GM19397 (cell line): ENCODE measurements at regions not wholly inside any gene's neighbourhood (a gene's known extent, or its start where the extent isn't known, plus 50 kb on each side); places are given as distances from the start of the nearest gene placed in this dataset.

ENCODE experiments used
- ATAC-seq: cut with Tn5 transposase; IDR thresholded peaks from one replicate; pipeline ENCODE4 v1.9.1; 2021; ENCODE audit warnings: mild to moderate bottlenecking, moderate library complexity; ENCODE audit not compliant: unreplicated experiment

DNA sequence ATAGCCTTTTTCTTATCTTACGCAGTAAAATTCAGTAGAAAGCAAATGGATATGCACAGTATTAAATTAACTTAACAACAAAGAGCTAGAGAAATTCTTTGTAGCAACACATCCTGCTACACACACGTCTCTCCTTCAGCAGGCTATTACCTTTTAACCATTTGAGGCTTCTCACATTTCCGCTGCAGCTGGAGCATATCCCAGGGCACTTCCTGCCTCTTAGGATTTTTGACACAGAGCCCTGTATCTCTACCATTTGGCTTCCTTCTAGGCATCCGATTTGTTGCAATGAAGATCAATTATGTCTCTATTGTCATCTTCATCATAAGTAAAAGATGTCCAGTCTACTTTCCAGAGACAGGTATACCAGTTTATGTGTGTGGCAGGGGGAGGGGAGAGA is 292.4 kb upstream of the CBLB start:
- no peak for ATAC-seq

GRCh38 chr3:106167728-106168127 is 298.9 kb upstream of the CBLB start:
- no peak for ATAC-seq

DNA sequence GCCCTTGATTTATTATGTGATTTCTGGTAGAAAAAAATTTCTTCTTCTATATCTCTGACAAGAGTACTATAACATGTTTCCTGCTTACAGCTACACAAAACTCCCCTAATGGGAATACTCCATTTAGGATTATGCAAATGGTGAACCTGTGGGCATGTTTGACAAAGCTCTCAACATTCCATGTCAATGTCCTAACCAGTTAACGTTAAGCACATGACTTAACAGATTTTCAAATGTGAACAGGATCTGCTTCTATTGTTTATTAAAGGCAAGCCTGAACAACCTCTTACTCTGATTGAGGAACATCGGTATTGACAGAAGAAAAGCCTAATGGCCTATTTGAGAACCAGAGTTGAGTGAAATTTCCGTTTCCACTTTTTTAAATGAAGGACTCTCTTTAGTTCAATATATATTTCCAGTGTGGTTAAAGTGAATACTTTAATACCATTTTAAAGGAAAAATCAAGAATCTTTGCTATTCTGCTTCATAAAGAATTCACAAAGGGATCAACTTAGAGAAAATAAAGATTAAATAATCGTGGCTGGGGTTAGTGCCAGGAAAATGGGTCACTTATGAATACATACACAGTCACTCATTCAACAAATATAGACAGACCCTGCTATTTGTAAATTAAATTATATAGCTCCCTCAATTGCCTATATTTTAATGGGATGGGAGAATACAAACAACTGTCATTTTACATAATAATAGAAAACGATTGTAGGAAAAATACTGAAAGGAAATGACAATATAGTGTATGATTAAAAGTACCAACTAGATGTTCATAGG is 300.3 kb upstream of the CBLB start:
- ATAC-seq: no peak

- no peak for ATAC-seq
Measured at GRCh38 chr3:106170636-106171035, 301.8 kb upstream of the CBLB start.

- ATAC-seq: no peak
Measured at GRCh38 chr3:106172101-106172500, 303.3 kb upstream of the CBLB start.

GRCh38 chr3:106172780-106173179 is 304.0 kb upstream of the CBLB start:
- ATAC-seq: peak; percentile 47

GRCh38 chr3:106175276-106175675 is 306.5 kb upstream of the CBLB start:
- ATAC-seq: no peak

DNA sequence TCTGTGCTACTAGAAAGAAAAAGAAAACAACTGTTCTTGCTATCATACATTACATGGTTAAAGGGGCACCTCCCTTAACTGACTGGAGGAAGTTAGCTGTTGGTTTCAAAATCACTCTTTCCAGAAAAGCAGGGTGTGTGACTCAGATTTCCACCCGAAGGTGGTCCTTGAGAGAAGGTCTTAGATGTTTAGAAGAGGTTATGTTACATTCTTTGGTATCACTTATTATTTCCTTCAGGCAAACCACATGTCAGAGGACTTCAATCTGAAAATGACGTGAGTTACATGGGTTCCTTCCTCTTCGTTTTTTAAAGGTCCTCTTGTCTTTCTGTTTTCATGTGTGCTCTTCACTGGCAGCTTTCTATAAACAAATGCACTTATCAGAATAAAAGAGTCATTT is 307.9 kb upstream of the CBLB start:
- peak; percentile 79 for ATAC-seq

- no peak for ATAC-seq
Measured at GRCh38 chr3:106182950-106183511, 314.2 kb upstream of the CBLB start.

GRCh38 chr3:106183762-106184391 is 315.1 kb upstream of the CBLB start:
- no peak for ATAC-seq

DNA sequence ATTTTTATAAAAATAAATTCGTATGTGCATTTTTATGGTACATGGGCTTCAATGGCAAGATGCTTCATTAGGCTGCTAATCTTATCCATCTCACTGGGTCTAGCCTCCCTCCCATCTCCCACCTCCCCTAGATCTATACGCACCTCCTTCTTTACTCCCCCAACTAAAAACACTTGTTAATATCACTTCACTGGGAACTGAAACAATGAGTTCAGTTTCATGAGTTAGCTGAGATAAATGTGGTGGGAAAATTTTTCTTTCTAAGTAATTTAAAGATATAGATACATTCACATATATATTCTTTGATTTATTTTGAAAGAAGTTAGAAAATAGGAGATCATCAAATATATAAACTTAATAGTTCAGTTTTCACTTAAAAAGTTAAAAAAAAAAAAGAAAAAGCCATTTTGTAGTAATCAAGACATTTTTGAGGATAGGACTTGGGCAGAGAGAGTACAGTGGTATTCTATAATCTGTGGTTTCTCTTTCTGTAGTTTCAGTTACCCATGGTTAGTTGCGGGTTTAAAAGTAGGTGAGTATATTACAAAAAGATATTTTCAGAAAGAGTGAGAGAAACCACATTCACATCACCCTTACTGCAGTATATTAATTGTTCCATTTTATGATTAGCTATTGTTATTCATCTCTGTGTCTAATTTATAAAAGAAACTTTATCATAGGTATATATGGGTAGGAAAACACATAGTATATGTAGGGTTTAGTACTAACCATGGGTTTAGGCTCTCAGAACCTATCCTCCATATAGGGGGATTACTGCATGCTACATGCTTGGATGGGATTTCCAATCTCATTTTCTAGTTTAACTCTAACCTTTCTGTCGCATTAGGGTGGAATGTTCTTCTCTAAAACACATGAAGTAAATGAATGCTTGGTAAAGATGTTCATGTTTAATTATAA is 316.0 kb upstream of the CBLB start:
- ATAC-seq: peak; percentile 88

GRCh38 chr3:106185949-106186348 is 317.1 kb upstream of the CBLB start:
- ATAC-seq: no peak

GRCh38 chr3:106190296-106190695 is 321.5 kb upstream of the CBLB start:
- ATAC-seq: no peak

GRCh38 chr3:106191211-106191610 is 322.4 kb upstream of the CBLB start:
- ATAC-seq: no peak

GRCh38 chr3:106191913-106192312 is 323.1 kb upstream of the CBLB start:
- ATAC-seq: no peak

DNA sequence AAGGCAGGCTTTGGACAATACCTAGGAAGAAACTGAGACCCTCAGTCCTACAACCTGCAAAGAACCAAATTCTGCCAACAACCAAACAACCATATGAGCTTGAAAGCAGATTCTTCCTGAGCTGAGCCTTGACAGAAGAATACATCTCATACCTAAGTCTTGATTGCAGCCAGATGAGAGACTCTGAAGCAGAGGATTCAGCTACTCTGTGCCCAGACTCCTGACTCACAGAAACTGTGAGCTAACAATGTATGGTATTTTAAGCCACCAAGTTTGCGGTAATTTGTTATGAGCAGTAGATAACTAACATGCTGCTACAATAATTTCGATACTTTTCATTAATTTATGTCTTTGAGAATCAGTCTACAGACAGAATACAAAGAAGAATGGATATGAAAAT is 325.1 kb upstream of the CBLB start:
- no peak for ATAC-seq

- ATAC-seq: no peak
Measured at GRCh38 chr3:106194726-106195125, 325.9 kb upstream of the CBLB start.

DNA sequence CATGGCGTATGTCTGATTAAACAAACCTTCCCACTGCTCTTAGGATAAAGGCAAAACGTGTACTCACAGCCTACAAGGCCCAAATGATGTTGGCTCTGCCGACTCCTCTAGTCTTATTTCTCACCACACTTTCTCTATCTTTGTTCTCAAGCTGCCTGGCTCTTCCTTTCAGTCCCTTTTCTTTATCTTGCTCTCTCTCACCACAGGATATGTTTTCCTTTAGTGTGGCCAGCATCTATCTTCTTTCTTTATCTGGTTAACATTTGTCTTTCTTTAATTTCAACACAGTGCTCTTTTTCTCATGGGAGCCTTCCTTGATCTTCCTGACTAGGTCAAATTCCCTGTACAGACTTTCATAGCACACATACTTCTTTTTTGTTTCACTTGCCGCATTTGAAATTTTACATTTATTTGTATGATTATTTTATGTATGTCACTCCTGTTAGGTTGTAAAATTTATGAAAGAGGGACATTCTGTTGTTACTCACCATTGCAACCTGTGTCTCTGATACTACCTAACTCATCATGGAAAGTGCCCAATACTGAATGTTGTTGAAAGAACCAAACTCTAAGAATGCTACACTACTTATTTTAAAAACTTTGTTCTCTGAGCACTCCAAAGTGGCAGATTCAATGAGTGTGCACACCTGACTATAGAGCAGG is 328.9 kb upstream of the CBLB start:
- ATAC-seq: no peak

GRCh38 chr3:106204160-106204868 is 335.5 kb upstream of the CBLB start:
- ATAC-seq: no peak

- peak; percentile 75 for ATAC-seq
Measured at GRCh38 chr3:106206146-106206545, 337.3 kb upstream of the CBLB start.
